Panc1 (cell line): ENCODE measurements at regions not wholly inside any gene's neighbourhood (a gene's known extent, or its start where the extent isn't known, plus 50 kb on each side); places are given as distances from the start of the nearest gene placed in this dataset.

Experiments
- POLR2AphosphoS5 ChIP-seq: IDR thresholded peaks from 2 replicates; pipeline ENCODE4 v1.6.1; 2012; ENCODE audit warnings: mild to moderate bottlenecking, low read depth, low read length, moderate library complexity
- TF ChIP-seq, protein P1 (sequence below): fragments of 450-650 bp; IDR thresholded peaks from 2 replicates; pipeline ENCODE4 v1.5.1; 2017; ENCODE audit warnings: mild to moderate bottlenecking
- TF ChIP-seq, protein P2 (sequence below), 2 experiments: IDR thresholded peaks; 2 replicates each; pipeline ENCODE4 v1.6.1; 2011 to 2012; ENCODE audit warnings: low read depth in 2 of 2, control low read depth in 1 of 2, low read length in 1 of 2, mild to moderate bottlenecking in 1 of 2, moderate library complexity in 1 of 2; ENCODE audit not compliant: insufficient read depth in 1 of 2

DNA sequence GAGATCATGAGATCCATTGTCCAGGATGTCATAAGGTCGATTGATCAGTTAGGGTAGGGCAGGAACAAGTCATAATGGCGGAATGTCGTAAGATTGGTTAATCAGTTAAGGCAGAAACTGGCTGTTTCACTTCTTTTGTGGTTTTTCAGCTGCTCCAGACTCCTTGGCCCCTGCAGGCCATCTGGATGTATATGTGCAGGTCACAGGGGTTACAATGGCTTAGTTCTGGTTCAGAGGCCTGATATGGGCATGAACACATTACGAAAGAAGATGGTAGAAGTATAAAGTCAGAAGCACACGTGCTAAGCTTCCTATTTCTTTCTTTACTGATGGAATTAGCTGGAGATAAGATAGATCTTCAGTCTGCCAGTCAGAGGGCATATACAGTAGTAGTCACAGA lies 315.4 kb upstream of the LRRC3B start:
- TF ChIP-seq, protein P1, sequence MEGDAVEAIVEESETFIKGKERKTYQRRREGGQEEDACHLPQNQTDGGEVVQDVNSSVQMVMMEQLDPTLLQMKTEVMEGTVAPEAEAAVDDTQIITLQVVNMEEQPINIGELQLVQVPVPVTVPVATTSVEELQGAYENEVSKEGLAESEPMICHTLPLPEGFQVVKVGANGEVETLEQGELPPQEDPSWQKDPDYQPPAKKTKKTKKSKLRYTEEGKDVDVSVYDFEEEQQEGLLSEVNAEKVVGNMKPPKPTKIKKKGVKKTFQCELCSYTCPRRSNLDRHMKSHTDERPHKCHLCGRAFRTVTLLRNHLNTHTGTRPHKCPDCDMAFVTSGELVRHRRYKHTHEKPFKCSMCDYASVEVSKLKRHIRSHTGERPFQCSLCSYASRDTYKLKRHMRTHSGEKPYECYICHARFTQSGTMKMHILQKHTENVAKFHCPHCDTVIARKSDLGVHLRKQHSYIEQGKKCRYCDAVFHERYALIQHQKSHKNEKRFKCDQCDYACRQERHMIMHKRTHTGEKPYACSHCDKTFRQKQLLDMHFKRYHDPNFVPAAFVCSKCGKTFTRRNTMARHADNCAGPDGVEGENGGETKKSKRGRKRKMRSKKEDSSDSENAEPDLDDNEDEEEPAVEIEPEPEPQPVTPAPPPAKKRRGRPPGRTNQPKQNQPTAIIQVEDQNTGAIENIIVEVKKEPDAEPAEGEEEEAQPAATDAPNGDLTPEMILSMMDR: no peak
- no peak for TF ChIP-seq POLR2AphosphoS5
- TF ChIP-seq, protein P2, sequence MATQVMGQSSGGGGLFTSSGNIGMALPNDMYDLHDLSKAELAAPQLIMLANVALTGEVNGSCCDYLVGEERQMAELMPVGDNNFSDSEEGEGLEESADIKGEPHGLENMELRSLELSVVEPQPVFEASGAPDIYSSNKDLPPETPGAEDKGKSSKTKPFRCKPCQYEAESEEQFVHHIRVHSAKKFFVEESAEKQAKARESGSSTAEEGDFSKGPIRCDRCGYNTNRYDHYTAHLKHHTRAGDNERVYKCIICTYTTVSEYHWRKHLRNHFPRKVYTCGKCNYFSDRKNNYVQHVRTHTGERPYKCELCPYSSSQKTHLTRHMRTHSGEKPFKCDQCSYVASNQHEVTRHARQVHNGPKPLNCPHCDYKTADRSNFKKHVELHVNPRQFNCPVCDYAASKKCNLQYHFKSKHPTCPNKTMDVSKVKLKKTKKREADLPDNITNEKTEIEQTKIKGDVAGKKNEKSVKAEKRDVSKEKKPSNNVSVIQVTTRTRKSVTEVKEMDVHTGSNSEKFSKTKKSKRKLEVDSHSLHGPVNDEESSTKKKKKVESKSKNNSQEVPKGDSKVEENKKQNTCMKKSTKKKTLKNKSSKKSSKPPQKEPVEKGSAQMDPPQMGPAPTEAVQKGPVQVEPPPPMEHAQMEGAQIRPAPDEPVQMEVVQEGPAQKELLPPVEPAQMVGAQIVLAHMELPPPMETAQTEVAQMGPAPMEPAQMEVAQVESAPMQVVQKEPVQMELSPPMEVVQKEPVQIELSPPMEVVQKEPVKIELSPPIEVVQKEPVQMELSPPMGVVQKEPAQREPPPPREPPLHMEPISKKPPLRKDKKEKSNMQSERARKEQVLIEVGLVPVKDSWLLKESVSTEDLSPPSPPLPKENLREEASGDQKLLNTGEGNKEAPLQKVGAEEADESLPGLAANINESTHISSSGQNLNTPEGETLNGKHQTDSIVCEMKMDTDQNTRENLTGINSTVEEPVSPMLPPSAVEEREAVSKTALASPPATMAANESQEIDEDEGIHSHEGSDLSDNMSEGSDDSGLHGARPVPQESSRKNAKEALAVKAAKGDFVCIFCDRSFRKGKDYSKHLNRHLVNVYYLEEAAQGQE (IDR thresholded peaks at IDR 0.05; ENCODE audit: insufficient read depth in 1 of 2, low read depth in 2 of 2, low read length in 1 of 2): no peak
